K562 (cell line): ENCODE measurements at regions not wholly inside any gene's neighbourhood (a gene's known extent, or its start where the extent isn't known, plus 50 kb on each side); places are given as distances from the start of the nearest gene placed in this dataset.

Experiments used
- ATAC-seq: fragments of 200-7000 bp; cut with Tn5 transposase; 3 replicates; pipeline ENCODE4 v1.9.1; 2020; ENCODE audit warnings: moderate library complexity
- BruUV-seq: library from RNA; stranded (reverse); fragments of 400-500 nt; replicated peaks from 2 replicates; lab custom pipeline; 2021; lab: Mats Ljungman, UMichigan
- CTCF ChIA-PET: fragments of 300-600 bp; formaldehyde crosslinking; extraction: SDS; loops from one replicate; lab custom pipeline; 2021; ENCODE audit warnings: low intra/inter-chr PET ratio; lab: Yijun Ruan, JAX
- POLR2A ChIA-PET: fragments of 300-600, 350-650 bp; sonication (Branson Sonifier 250); formaldehyde crosslinking; extraction: SDS; loops from one replicate; lab custom pipeline; 2021; ENCODE audit warnings: antibody characterized with exemption, inconsistent platforms; lab: Yijun Ruan, JAX
- DNase-seq, 4 experiments: peaks; one replicate each; pipeline versions ENCODE4 v3.0.0 to v3.0.0-alpha.2; 2011 to 2018; ENCODE audit warnings: low spot score in 3 of 4, mixed read lengths in 3 of 4; ENCODE audit errors: extremely low read depth in 1 of 4
- FAIRE-seq: peaks from 2 replicates; lab custom pipeline; 2011; peaks lifted over from hg19 to GRCh38; lab: Jason Lieb, UNC
- H2AFZ ChIP-seq: 2 replicates; pipeline ENCODE4 v1.6.0; 2011; ENCODE audit warnings: low read depth, low read length, control low read depth, inconsistent platforms
- H3K27ac ChIP-seq: fragments of 200-600 bp; 3 replicates; pipeline ENCODE4 v1.8.0; 2011; ENCODE audit warnings: low read depth, mild to moderate bottlenecking, control low read depth, inconsistent platforms, low read length, moderate library complexity, mixed read lengths; ENCODE audit errors: extremely low read depth
- H3K27me3 ChIP-seq, 2 experiments: fragments of 300-600 bp in 1 of 2; 2 replicates in 1 of 2; 3 replicates in 1 of 2; pipeline versions ENCODE4 v1.6.0 to v1.8.0; 2011; ENCODE audit warnings: inconsistent platforms in 2 of 2, low read length in 2 of 2, mild to moderate bottlenecking in 1 of 2, mixed read lengths in 1 of 2, moderate library complexity in 1 of 2; ENCODE audit not compliant: control insufficient read depth in 2 of 2, insufficient read depth in 2 of 2
- H3K36me3 ChIP-seq: fragments of 300-600 bp; 3 replicates; pipeline ENCODE4 v1.8.0; 2011; ENCODE audit warnings: mild to moderate bottlenecking, low read length, inconsistent platforms; ENCODE audit not compliant: control insufficient read depth, insufficient read depth
- H3K4me1 ChIP-seq, 2 experiments: fragments of 200-600 bp in 1 of 2; replicated peaks in 1 of 2; 2 replicates in 1 of 2; 3 replicates in 1 of 2; pipeline versions ENCODE4 v1.5.1 to v1.8.0; 2011; ENCODE audit warnings: inconsistent platforms in 2 of 2, low read length in 2 of 2, mild to moderate bottlenecking in 1 of 2, mixed read lengths in 1 of 2, moderate library complexity in 1 of 2; ENCODE audit not compliant: control insufficient read depth in 2 of 2, insufficient read depth in 2 of 2
- H3K4me2 ChIP-seq: 2 replicates; pipeline ENCODE4 v1.6.1; 2011; ENCODE audit warnings: low read length, control low read depth, inconsistent platforms, mixed read lengths; ENCODE audit not compliant: insufficient read depth
- H3K4me3 ChIP-seq: fragments of 200-600 bp; sonication (generic), shearing (Covaris generic); 2 replicates; pipeline ENCODE4 v1.5.1; 2016; ENCODE audit warnings: control low read depth, inconsistent platforms
- H3K79me2 ChIP-seq: fragments of 200-600 bp; 3 replicates; pipeline ENCODE4 v1.8.0; 2011; ENCODE audit warnings: low read length, inconsistent platforms; ENCODE audit not compliant: control insufficient read depth, insufficient read depth
- H3K9ac ChIP-seq, 2 experiments: 2 replicates each; pipeline versions ENCODE4 v1.6.0 to v1.6.1; 2011; ENCODE audit warnings: low read depth in 2 of 2, low read length in 2 of 2, control low read depth in 1 of 2, inconsistent platforms in 1 of 2, mild to moderate bottlenecking in 1 of 2, mixed read lengths in 1 of 2; ENCODE audit not compliant: insufficient read depth in 1 of 2
- H3K9me1 ChIP-seq: one replicate; pipeline ENCODE4 v1.6.0; 2011; ENCODE audit warnings: inconsistent platforms, mild to moderate bottlenecking, low read length, moderate library complexity; ENCODE audit not compliant: control insufficient read depth, insufficient read depth
- H3K9me3 ChIP-seq: replicated peaks from 2 replicates; pipeline ENCODE4 v1.5.1; 2011; ENCODE audit warnings: low read depth, low read length, inconsistent platforms; ENCODE audit not compliant: control insufficient read depth, insufficient read depth
- H4K20me1 ChIP-seq: replicated peaks from 2 replicates; pipeline ENCODE4 v1.6.1; 2011; ENCODE audit warnings: low read length, inconsistent platforms, mixed read lengths; ENCODE audit not compliant: control insufficient read depth, insufficient read depth
- BCLAF1 ChIP-seq, 2 experiments: fragments of 450-650 bp in 1 of 2; IDR thresholded peaks; 2 replicates each; pipeline ENCODE4 v1.6.1; 2011 to 2017; ENCODE audit warnings: low read depth in 2 of 2, antibody characterized with exemption in 1 of 2, borderline replicate concordance in 1 of 2, low read length in 1 of 2, mild to moderate bottlenecking in 1 of 2, mixed read lengths in 1 of 2; ENCODE audit not compliant: control insufficient read depth in 1 of 2
- BRD9 ChIP-seq: fragments of 450-650 bp; IDR thresholded peaks from 2 replicates; pipeline ENCODE4 v1.6.1; 2018; ENCODE audit warnings: low read depth; ENCODE audit not compliant: partially characterized antibody
- CREB3L1 ChIP-seq: fragments of 450-650 bp; IDR thresholded peaks from 2 replicates; pipeline ENCODE4 v1.6.1; 2014; ENCODE audit warnings: low read depth, mild to moderate bottlenecking, moderate library complexity, borderline replicate concordance
- GTF3C2 ChIP-seq: IDR thresholded peaks from 3 replicates; pipeline ENCODE4 v1.6.1; 2011; ENCODE audit warnings: borderline replicate concordance, mild to moderate bottlenecking, moderate library complexity; ENCODE audit not compliant: insufficient read length; ENCODE audit errors: extremely low read depth
- L3MBTL2 ChIP-seq: fragments of 450-650 bp; IDR thresholded peaks from 2 replicates; pipeline ENCODE4 v1.6.1; 2016; ENCODE audit warnings: mild to moderate bottlenecking, moderate library complexity
- NR2C2 ChIP-seq, 2 experiments: fragments of 200-800 bp in 1 of 2; sonication (Bioruptor generic) in 1 of 2; sonication (generic) in 1 of 2; formaldehyde crosslinking in 1 of 2; IDR thresholded peaks; 2 replicates each; pipeline versions ENCODE4 v1.6.1 to v1.8.0; 2016 to 2022; ENCODE audit warnings: mild to moderate bottlenecking in 1 of 2, missing compliant biosample characterization in 1 of 2, missing genetic modification characterization in 1 of 2, missing genetic modification reagents in 1 of 2
- OTX1 ChIP-seq: fragments of 450-650 bp; formaldehyde crosslinking; IDR thresholded peaks from 2 replicates; pipeline ENCODE4 v1.4.0; 2022; ENCODE audit warnings: mild to moderate bottlenecking
- ZNF395 ChIP-seq: fragments of 200-800 bp; sonication (Bioruptor generic); IDR thresholded peaks from 2 replicates; pipeline ENCODE4 v1.6.1; 2017; ENCODE audit warnings: missing genetic modification characterization, missing compliant biosample characterization
- WGBS: fragments of 100-300 bp; shearing (Covaris generic); methylation state at CpG from one replicate; pipeline ENCODE4 v1.1.6; 2016; ENCODE audit warnings: low coverage, mixed read lengths; ENCODE audit not compliant: insufficient coverage; ENCODE audit errors: missing lambda C conversion rate; 5-methylcytosine and 5-hydroxymethylcytosine counted together
- in situ Hi-C: fragments of 300-500 bp; cut with MboI; formaldehyde crosslinking; loops from 4 replicates; pipeline ENCODE4 v1.15.0; 2018; ENCODE audit warnings: inconsistent platforms, mixed read lengths
- intact Hi-C: fragments of 100-400 bp; cut with micrococcal nuclease; formaldehyde crosslinking; loops from 2 replicates; pipeline ENCODE4 v1.14.2; 2022

GRCh38 chr10:34008656-34009055, 674.2 kb upstream of the NRP1 start (continued):
- TF ChIP-seq BRD9: no peak
- TF ChIP-seq ZNF395 (CRISPR knock-in tag): no peak
- no peak for TF ChIP-seq NR2C2 (CRISPR knock-in tag; IDR thresholded peaks at IDR 0.05)
- no peak for TF ChIP-seq NR2C2 (tag; IDR thresholded peaks at IDR 0.05)

DNA sequence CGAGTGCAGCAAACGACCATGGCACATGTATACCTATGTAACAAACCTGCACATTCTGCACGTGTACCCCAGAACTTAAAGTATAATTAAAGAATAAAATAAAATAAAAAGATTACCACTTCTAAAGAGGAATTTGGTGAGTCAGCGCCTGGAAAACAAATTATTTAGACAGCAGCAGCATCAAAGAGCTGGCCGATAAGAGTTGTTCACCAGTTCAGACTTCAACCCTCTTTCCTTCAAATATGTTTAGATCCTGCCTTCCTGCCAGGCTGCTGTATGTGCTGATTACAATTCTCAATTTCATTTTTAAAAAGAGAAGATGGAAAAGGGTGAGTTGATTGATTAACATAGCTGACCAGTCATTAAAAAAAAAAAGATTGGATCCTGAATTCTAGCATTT, 672.0 kb upstream of the NRP1 start:
- intact Hi-C loops (no loop called here), in situ Hi-C loops (no loop called here)
- no peaks in the 10 kb centered on the region for H3K9me3 ChIP-seq
- ChIA-PET CTCF (no interaction called here), POLR2A (interaction anchor here (1.2 kb wide), 1 partner anchor 21 kb away, joined by 4 read pairs; no protein-coding TSS in a partner anchor)
- no peaks in the 10 kb centered on the region for H4K20me1 ChIP-seq
- no peaks in the 10 kb centered on the region for H3K9me1 ChIP-seq
- no peaks in the 10 kb centered on the region for H3K27me3 ChIP-seq
- H3K4me1 ChIP-seq: no peaks in the 10 kb centered on the region
- WGBS: 0% methylated on average over 5 of the region's 5 CpGs
- H3K4me3 ChIP-seq: no peak overlapping the region
- H3K4me2 ChIP-seq: no peak overlapping the region
- H2AFZ ChIP-seq: no peak overlapping the region
- no peak for FAIRE-seq
- no peak overlapping the region for H3K9ac ChIP-seq
- ATAC-seq: no peak
- no TSS peak for BruUV-seq
- no peaks in the 10 kb centered on the region for H3K79me2 ChIP-seq
- H3K36me3 ChIP-seq: no peaks in the 10 kb centered on the region
- DNase-seq: no peak
- H3K27ac ChIP-seq: no peak overlapping the region
- TF ChIP-seq CREB3L1: no peak
- no peak for TF ChIP-seq GTF3C2
- TF ChIP-seq OTX1 (CRISPR knock-in tag): no peak
- TF ChIP-seq L3MBTL2: no peak
- TF ChIP-seq BCLAF1 (IDR thresholded peaks at IDR 0.05; ENCODE audit: borderline replicate concordance in 1 of 2, control insufficient read depth in 1 of 2, low read depth in 2 of 2, low read length in 1 of 2): no peak
